GM23248 (cell line): ENCODE measurements at regions not wholly inside any gene's neighbourhood (a gene's known extent, or its start where the extent isn't known, plus 50 kb on each side); places are given as distances from the start of the nearest gene placed in this dataset.

ENCODE experiments used
- EZH2 ChIP-seq: fragments of 200-600 bp; sonication (generic); IDR thresholded peaks from 2 replicates; pipeline ENCODE4 v1.6.1; 2018; ENCODE audit warnings: antibody characterized with exemption, mild to moderate bottlenecking; ENCODE audit not compliant: insufficient read depth, poor library complexity, severe bottlenecking
- EZH2phosphoT487 ChIP-seq: fragments of 200-600 bp; sonication (generic); IDR thresholded peaks from 2 replicates; pipeline ENCODE4 v1.6.1; 2018; ENCODE audit warnings: antibody characterized with exemption, moderate library complexity, mild to moderate bottlenecking, low read depth; ENCODE audit not compliant: insufficient read depth

- TF ChIP-seq EZH2 (no peak), EZH2phosphoT487 (no peak)
Measured at GRCh38 chr2:6700335-6700734, 165.4 kb downstream of the CMPK2 start.
